Esophagus muscularis mucosa (tissue), 4 donors: ENCODE measurements at regions not wholly inside any gene's neighbourhood (a gene's known extent, or its start where the extent isn't known, plus 50 kb on each side); places are given as distances from the start of the nearest gene placed in this dataset.
A peak's percentile ranks its signal among the peaks of the same experiment; 100 is the strongest.

Experiments used
- DNase-seq: peaks from one replicate; pipeline ENCODE4 v3.0.0-alpha.2; 2017; ENCODE audit errors: extremely low spot score
- H3K27ac ChIP-seq, 4 donors: fragments of 200-600 bp; sonication (generic); replicated peaks in 1 of 4; 1 replicate in 3 of 4; 2 replicates in 1 of 4; pipeline ENCODE4 v1.5.1; 2016 to 2019; ENCODE audit warnings: mild to moderate bottlenecking in 1 of 4
- H3K27me3 ChIP-seq, 4 donors: fragments of 200-600 bp; sonication (generic); one replicate each; pipeline versions ENCODE4 v1.5.1 to v1.6.0; 2016 to 2019
- H3K36me3 ChIP-seq, 4 donors: fragments of 200-600 bp; sonication (generic); one replicate each; pipeline ENCODE4 v1.5.1; 2016 to 2019
- H3K4me1 ChIP-seq, 4 donors: fragments of 200-600 bp; sonication (generic); one replicate each; pipeline ENCODE4 v1.5.1; 2016 to 2019
- H3K4me3 ChIP-seq, 4 donors: fragments of 200-600 bp; sonication (generic); 1 replicate in 2 of 4; 2 replicates in 2 of 4; pipeline ENCODE4 v1.5.1; 2016 to 2019; ENCODE audit warnings: mild to moderate bottlenecking in 4 of 4, moderate library complexity in 1 of 4
- H3K9me3 ChIP-seq, 4 donors: fragments of 200-600 bp; sonication (generic); 1 replicate in 3 of 4; 2 replicates in 1 of 4; pipeline ENCODE4 v1.5.1; 2016 to 2019
- CTCF ChIP-seq, 3 experiments: fragments of 200-600 bp in 2 of 3; fragments of 450-650 bp in 1 of 3; sonication (generic) in 2 of 3; IDR thresholded peaks; one replicate each; pipeline ENCODE4 v1.5.1; 2017 to 2019; ENCODE audit warnings: antibody characterized with exemption in 3 of 3, mild to moderate bottlenecking in 2 of 3, moderate library complexity in 1 of 3
- EP300 ChIP-seq: sonication (generic); formaldehyde crosslinking; IDR thresholded peaks from one replicate; pipeline ENCODE4 v1.6.1; 2017; ENCODE audit warnings: antibody characterized with exemption
- POLR2A ChIP-seq: fragments of 450-650 bp; IDR thresholded peaks from one replicate; pipeline ENCODE4 v1.6.1; 2017; ENCODE audit warnings: antibody characterized with exemption, moderate library complexity, mild to moderate bottlenecking, low read depth
- POLR2AphosphoS5 ChIP-seq, 2 donors: sonication (generic); formaldehyde crosslinking; IDR thresholded peaks; one replicate each; pipeline ENCODE4 v1.6.1; 2017; ENCODE audit warnings: antibody characterized with exemption in 2 of 2
- WGBS: methylation state at CpG from one replicate; pipeline ENCODE4 v1.1.5; 2018; 5-methylcytosine and 5-hydroxymethylcytosine counted together
- intact Hi-C: fragments of 100-400 bp; cut with DNase I; formaldehyde crosslinking; loops from one replicate; pipeline ENCODE4 v1.15.1; 2023

- H3K4me3 ChIP-seq: no peak overlapping the region
- no peak overlapping the region for H3K27ac ChIP-seq
- H3K36me3 ChIP-seq: no peaks in the 10 kb centered on the region
- H3K27me3 ChIP-seq: no peaks in the 10 kb centered on the region
- H3K4me1 ChIP-seq: peaks cover 0 to 5% (median 0%) of the 10 kb centered on the region in 4 donors
- WGBS: 76% methylated on average over 6 of the region's 6 CpGs
- DNase-seq: peak; percentile 17
- TF ChIP-seq POLR2A (no peak), EP300 (no peak), POLR2AphosphoS5 (IDR thresholded peaks at IDR 0.05) (no peak), CTCF (IDR thresholded peaks at IDR 0.05) (no peak)
- intact Hi-C loops: no loop called here
- no peaks in the 10 kb centered on the region for H3K9me3 ChIP-seq
Observed at GRCh38 chr2:147679955-147680531, 164.8 kb upstream of the ACVR2A start.

GRCh38 chr2:147679191-147679954 is 165.5 kb upstream of the ACVR2A start:
- DNase-seq: peak; percentile 4
- H3K4me3 ChIP-seq: no peak overlapping the region
- no peaks in the 10 kb centered on the region for H3K36me3 ChIP-seq
- 81% methylated on average over 3 of the region's 3 CpGs for WGBS
- H3K27me3 ChIP-seq: no peaks in the 10 kb centered on the region
- TF ChIP-seq CTCF (IDR thresholded peaks at IDR 0.05) (no peak), POLR2AphosphoS5 (IDR thresholded peaks at IDR 0.05) (no peak), EP300 (no peak), POLR2A (no peak)
- H3K9me3 ChIP-seq: no peaks in the 10 kb centered on the region
- H3K4me1 ChIP-seq: peaks cover 0 to 5% (median 0%) of the 10 kb centered on the region in 4 donors
- H3K27ac ChIP-seq: no peak overlapping the region
- intact Hi-C loops: no loop called here

GRCh38 chr2:147665105-147665504 is 179.7 kb upstream of the ACVR2A start:
- intact Hi-C loops: no loop called here
- Histone ChIP-seq H3K36me3 (no peaks in the 10 kb centered on the region), H3K27me3 (no peaks in the 10 kb centered on the region), H3K27ac (no peak overlapping the region), H3K4me3 (no peak overlapping the region), H3K4me1 (no peaks in the 10 kb centered on the region), H3K9me3 (no peaks in the 10 kb centered on the region)
- peak; percentile 80 for DNase-seq
- 92% methylated on average over 2 of the region's 2 CpGs for WGBS
- TF ChIP-seq POLR2AphosphoS5 (IDR thresholded peaks at IDR 0.05): no peak
- no peak for TF ChIP-seq EP300
- TF ChIP-seq POLR2A: no peak
- no peak for TF ChIP-seq CTCF (IDR thresholded peaks at IDR 0.05)

- no peaks in the 10 kb centered on the region for H3K9me3 ChIP-seq
- intact Hi-C loops: no loop called here
- no peaks in the 10 kb centered on the region for H3K4me1 ChIP-seq
- H3K4me3 ChIP-seq: no peak overlapping the region
- TF ChIP-seq EP300 (no peak), POLR2A (no peak), CTCF (IDR thresholded peaks at IDR 0.05) (no peak), POLR2AphosphoS5 (IDR thresholded peaks at IDR 0.05) (no peak)
- H3K27ac ChIP-seq: no peak overlapping the region
- WGBS: 74% methylated on average over 2 of the region's 2 CpGs
- H3K36me3 ChIP-seq: no peaks in the 10 kb centered on the region
- H3K27me3 ChIP-seq: no peaks in the 10 kb centered on the region
- DNase-seq: no peak
Observed at GRCh38 chr2:147663962-147664361, 180.9 kb upstream of the ACVR2A start.
